ENCODE measurements at regions not wholly inside any gene's neighbourhood (a gene's known extent, or its start where the extent isn't known, plus 50 kb on each side); places are given as distances from the start of the nearest gene placed in this dataset.
"Not testable (repeated sequence)": the region's sequence is repeated elsewhere in the genome, so short reads cannot be mapped to it uniquely, and the experiment has no call there.

DNA sequence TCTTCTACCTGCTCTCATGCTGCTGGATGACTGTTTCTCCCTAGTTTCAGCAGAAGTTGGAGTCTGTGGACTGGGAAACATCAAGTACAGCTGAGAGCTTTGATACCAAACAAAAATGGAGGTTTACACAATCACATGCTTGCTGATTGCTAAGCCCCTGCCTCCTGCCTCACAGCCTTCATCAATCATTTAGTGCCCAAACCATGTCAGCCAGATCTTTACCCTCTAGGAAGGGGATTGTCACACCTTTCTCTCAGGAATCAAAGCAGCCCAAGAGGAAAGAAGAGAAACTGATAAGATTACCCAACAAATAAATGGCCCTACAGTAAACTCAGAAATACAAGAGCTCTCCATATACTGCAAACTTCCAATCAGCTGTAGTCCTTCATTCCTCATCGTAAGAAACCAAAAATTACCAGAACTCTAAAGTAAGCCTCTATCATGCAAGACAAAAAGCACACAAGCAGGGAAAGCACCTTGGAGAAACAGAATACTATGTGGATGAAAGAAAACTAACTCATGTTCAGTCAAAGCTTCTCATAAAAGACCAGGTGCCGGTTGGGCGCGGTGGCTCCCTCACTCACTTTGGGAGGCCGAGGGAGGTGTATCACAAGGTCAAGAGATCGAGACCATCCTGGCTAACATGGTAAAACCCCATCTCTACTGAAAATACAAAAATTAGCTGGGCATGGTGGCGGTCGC lies 63.6 kb upstream of the RESF1 start:
- Histone ChIP-seq H3K4me2 (ENCODE audit: low read depth, low read length) (peak overlapping the region; percentile 73; the same call in 1 of the 2 replicates), H3K4me3 (ENCODE audit: low read length) (no peak overlapping the region), H3K79me2 (ENCODE audit: low read length) (no peaks in the 10 kb centered on the region), H3K9me3 (replicated peaks; ENCODE audit: insufficient read depth, low read length) (peaks cover 7% of the 10 kb centered on the region; the same call in 1 of the 2 replicates), H3K4me1 (ENCODE audit: low read length) (peaks cover 35% of the 10 kb centered on the region), H3K9me2 (replicated peaks; ENCODE audit: insufficient read depth, low read length) (no peaks in the 10 kb centered on the region), H4K20me1 (ENCODE audit: insufficient read depth, low read length) (no peaks in the 10 kb centered on the region), H3F3A (ENCODE audit: insufficient read depth, low read length) (peaks cover 26% of the 10 kb centered on the region), H3K36me3 (replicated peaks; ENCODE audit: insufficient read depth, low read length) (no peaks in the 10 kb centered on the region; the same call in 1 of the 2 replicates), H2AFZ (ENCODE audit: low read length) (no peak overlapping the region), H3K9ac (ENCODE audit: low read length) (peak overlapping the region; percentile 60; the same call in 1 of the 2 replicates), H3K27ac (ENCODE audit: low read length) (peak overlapping the region; percentile 99), H3K27me3 (replicated peaks; ENCODE audit: insufficient read depth, low read length) (no peaks in the 10 kb centered on the region)
- TF ChIP-seq, protein P1, sequence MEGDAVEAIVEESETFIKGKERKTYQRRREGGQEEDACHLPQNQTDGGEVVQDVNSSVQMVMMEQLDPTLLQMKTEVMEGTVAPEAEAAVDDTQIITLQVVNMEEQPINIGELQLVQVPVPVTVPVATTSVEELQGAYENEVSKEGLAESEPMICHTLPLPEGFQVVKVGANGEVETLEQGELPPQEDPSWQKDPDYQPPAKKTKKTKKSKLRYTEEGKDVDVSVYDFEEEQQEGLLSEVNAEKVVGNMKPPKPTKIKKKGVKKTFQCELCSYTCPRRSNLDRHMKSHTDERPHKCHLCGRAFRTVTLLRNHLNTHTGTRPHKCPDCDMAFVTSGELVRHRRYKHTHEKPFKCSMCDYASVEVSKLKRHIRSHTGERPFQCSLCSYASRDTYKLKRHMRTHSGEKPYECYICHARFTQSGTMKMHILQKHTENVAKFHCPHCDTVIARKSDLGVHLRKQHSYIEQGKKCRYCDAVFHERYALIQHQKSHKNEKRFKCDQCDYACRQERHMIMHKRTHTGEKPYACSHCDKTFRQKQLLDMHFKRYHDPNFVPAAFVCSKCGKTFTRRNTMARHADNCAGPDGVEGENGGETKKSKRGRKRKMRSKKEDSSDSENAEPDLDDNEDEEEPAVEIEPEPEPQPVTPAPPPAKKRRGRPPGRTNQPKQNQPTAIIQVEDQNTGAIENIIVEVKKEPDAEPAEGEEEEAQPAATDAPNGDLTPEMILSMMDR (IDR thresholded peaks at IDR 0.05; ENCODE audit: low read length): no peak
- no peak for TF ChIP-seq EZH2 (optimal IDR thresholded peaks at IDR 0.05; ENCODE audit: low read depth, low read length)
- no peak for TF ChIP-seq EZH2phosphoT487 (IDR thresholded peaks at IDR 0.05; ENCODE audit: low read length)
- DNase-seq: peak; percentile 20

- Histone ChIP-seq H3K27ac (ENCODE audit: low read length) (no peak overlapping the region), H3K4me3 (ENCODE audit: low read length) (no peak overlapping the region), H3K4me1 (ENCODE audit: low read length) (peaks cover 31% of the 10 kb centered on the region), H3K36me3 (replicated peaks; ENCODE audit: insufficient read depth, low read length) (no peaks in the 10 kb centered on the region; the same call in 1 of the 2 replicates), H4K20me1 (ENCODE audit: insufficient read depth, low read length) (no peaks in the 10 kb centered on the region), H2AFZ (ENCODE audit: low read length) (no peak overlapping the region), H3K79me2 (ENCODE audit: low read length) (no peaks in the 10 kb centered on the region), H3K9me2 (replicated peaks; ENCODE audit: insufficient read depth, low read length) (no peaks in the 10 kb centered on the region), H3K27me3 (replicated peaks; ENCODE audit: insufficient read depth, low read length) (no peaks in the 10 kb centered on the region), H3K9ac (ENCODE audit: low read length) (no peak overlapping the region), H3K9me3 (replicated peaks; ENCODE audit: insufficient read depth, low read length) (peaks cover 17% of the 10 kb centered on the region; the same call in 1 of the 2 replicates), H3F3A (ENCODE audit: insufficient read depth, low read length) (peaks cover 32% of the 10 kb centered on the region), H3K4me2 (ENCODE audit: low read depth, low read length) (no peak overlapping the region)
- peak; percentile 46 for DNase-seq
- TF ChIP-seq EZH2phosphoT487 (IDR thresholded peaks at IDR 0.05; ENCODE audit: low read length) (no peak), EZH2 (optimal IDR thresholded peaks at IDR 0.05; ENCODE audit: low read depth, low read length) (no peak)
- TF ChIP-seq, protein P1 (IDR thresholded peaks at IDR 0.05; ENCODE audit: low read length): no peak
Observed at GRCh38 chr12:31890295-31891285, 68.6 kb upstream of the RESF1 start.

DNA sequence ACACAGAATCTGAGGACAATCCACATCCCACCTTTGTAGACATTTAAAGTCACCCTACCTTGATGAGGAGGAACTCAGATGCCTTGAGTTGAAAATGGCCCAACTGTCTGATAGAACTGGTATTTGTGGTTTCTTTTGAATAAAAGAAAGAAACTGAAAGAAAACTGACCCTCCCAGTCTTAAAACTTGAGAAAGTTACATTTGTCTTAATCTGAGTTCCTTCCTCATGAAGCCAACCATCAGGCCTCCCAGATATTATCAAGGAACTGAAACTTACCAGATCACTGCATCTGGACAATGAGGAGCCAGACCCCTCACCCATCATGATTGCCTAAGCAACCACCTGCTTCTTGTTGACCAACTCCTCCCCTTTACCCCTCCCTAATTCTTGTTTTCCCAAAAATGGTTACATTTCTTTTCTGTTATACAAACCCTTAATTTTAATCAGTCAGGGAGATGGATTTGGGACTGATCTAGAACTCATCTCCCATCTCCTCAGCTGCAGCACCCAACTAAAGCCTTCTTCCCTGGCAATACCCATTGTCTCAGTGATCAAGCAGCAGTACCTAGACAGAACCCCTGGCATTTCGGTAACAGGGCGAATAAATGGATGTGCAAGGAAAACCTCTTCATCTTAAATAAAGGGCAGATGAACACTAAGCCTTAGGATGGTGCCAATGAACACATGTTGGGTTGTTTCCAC lies 72.0 kb upstream of the RESF1 start:
- peak overlapping the region; percentile 71; the same call in 1 of the 2 replicates for H3K27ac ChIP-seq (ENCODE audit: low read length)
- H3F3A ChIP-seq (ENCODE audit: insufficient read depth, low read length): peaks cover 27% of the 10 kb centered on the region
- H3K9ac ChIP-seq (ENCODE audit: low read length): no peak overlapping the region
- no peaks in the 10 kb centered on the region for H4K20me1 ChIP-seq (ENCODE audit: insufficient read depth, low read length)
- H3K9me2 ChIP-seq (replicated peaks; ENCODE audit: insufficient read depth, low read length): no peaks in the 10 kb centered on the region
- H3K27me3 ChIP-seq (replicated peaks; ENCODE audit: insufficient read depth, low read length): no peaks in the 10 kb centered on the region
- peak; percentile 74 for DNase-seq
- H3K4me2 ChIP-seq (ENCODE audit: low read depth, low read length): peak overlapping the region; percentile 20
- H3K79me2 ChIP-seq (ENCODE audit: low read length): no peaks in the 10 kb centered on the region
- H2AFZ ChIP-seq (ENCODE audit: low read length): no peak overlapping the region
- H3K4me3 ChIP-seq (ENCODE audit: low read length): no peak overlapping the region
- H3K9me3 ChIP-seq (replicated peaks; ENCODE audit: insufficient read depth, low read length): peaks cover 9% of the 10 kb centered on the region; the same call in 1 of the 2 replicates
- H3K4me1 ChIP-seq (ENCODE audit: low read length): peaks cover 26% of the 10 kb centered on the region
- H3K36me3 ChIP-seq (replicated peaks; ENCODE audit: insufficient read depth, low read length): no peaks in the 10 kb centered on the region
- TF ChIP-seq EZH2phosphoT487 (IDR thresholded peaks at IDR 0.05; ENCODE audit: low read length): no peak
- no peak for TF ChIP-seq EZH2 (optimal IDR thresholded peaks at IDR 0.05; ENCODE audit: low read depth, low read length)
- TF ChIP-seq, protein P1 (IDR thresholded peaks at IDR 0.05; ENCODE audit: low read length): no peak

GRCh38 chr12:31882682-31883081 lies 76.5 kb upstream of the RESF1 start:
- H3K36me3 ChIP-seq (replicated peaks; ENCODE audit: insufficient read depth, low read length); H4K20me1 ChIP-seq (ENCODE audit: insufficient read depth, low read length); H3K4me3 ChIP-seq (ENCODE audit: low read length); H3K27ac ChIP-seq (ENCODE audit: low read length); H2AFZ ChIP-seq (ENCODE audit: low read length); H3K27me3 ChIP-seq (replicated peaks; ENCODE audit: insufficient read depth, low read length); H3K4me2 ChIP-seq (ENCODE audit: low read depth, low read length); H3K79me2 ChIP-seq (ENCODE audit: low read length); H3K9ac ChIP-seq (ENCODE audit: low read length); DNase-seq; H3K9me2 ChIP-seq (replicated peaks; ENCODE audit: insufficient read depth, low read length); H3K9me3 ChIP-seq (replicated peaks; ENCODE audit: insufficient read depth, low read length): not testable (repeated sequence)
- peaks cover 11% of the 10 kb centered on the region for H3K4me1 ChIP-seq (ENCODE audit: low read length)
- peaks cover 20% of the 10 kb centered on the region for H3F3A ChIP-seq (ENCODE audit: insufficient read depth, low read length)

Data from MM.1S (cell line).